Subcutaneous abdominal adipose tissue (tissue), 5 donors: ENCODE measurements at regions not wholly inside any gene's neighbourhood (a gene's known extent, or its start where the extent isn't known, plus 50 kb on each side); places are given as distances from the start of the nearest gene placed in this dataset.

Experiments used
- H3K27ac ChIP-seq: one replicate; pipeline ENCODE4 v1.7.0; 2013; ENCODE audit warnings: low read depth, mild to moderate bottlenecking, inconsistent platforms, low read length, moderate library complexity
- H3K27me3 ChIP-seq, 5 donors: one replicate each; pipeline ENCODE4 v1.7.0; 2013; ENCODE audit warnings: low read length in 5 of 5, inconsistent platforms in 1 of 5; ENCODE audit not compliant: control insufficient read depth in 5 of 5, insufficient read depth in 4 of 5
- H3K36me3 ChIP-seq, 5 donors: one replicate each; pipeline ENCODE4 v1.7.0; 2013; ENCODE audit warnings: low read length in 5 of 5; ENCODE audit not compliant: control insufficient read depth in 5 of 5, insufficient read depth in 5 of 5
- H3K4me1 ChIP-seq, 5 donors: one replicate each; pipeline ENCODE4 v1.7.0; 2013; ENCODE audit warnings: low read length in 5 of 5, mild to moderate bottlenecking in 3 of 5, moderate library complexity in 1 of 5; ENCODE audit not compliant: control insufficient read depth in 5 of 5, insufficient read depth in 5 of 5
- H3K4me3 ChIP-seq, 5 donors: one replicate each; pipeline ENCODE4 v1.7.0; 2013; ENCODE audit warnings: low read length in 5 of 5, low read depth in 1 of 5
- H3K9ac ChIP-seq, 5 donors: one replicate each; pipeline ENCODE4 v1.7.0; 2013; ENCODE audit warnings: low read length in 5 of 5, mild to moderate bottlenecking in 4 of 5, moderate library complexity in 3 of 5
- H3K9me3 ChIP-seq, 5 donors: one replicate each; pipeline ENCODE4 v1.7.0; 2013; ENCODE audit warnings: low read length in 5 of 5; ENCODE audit not compliant: control insufficient read depth in 5 of 5
- donor health status: healthy.
- donor health status: healthy.
- donor health status: healthy.
- donor health status: healthy.
- donor health status: healthy.

DNA sequence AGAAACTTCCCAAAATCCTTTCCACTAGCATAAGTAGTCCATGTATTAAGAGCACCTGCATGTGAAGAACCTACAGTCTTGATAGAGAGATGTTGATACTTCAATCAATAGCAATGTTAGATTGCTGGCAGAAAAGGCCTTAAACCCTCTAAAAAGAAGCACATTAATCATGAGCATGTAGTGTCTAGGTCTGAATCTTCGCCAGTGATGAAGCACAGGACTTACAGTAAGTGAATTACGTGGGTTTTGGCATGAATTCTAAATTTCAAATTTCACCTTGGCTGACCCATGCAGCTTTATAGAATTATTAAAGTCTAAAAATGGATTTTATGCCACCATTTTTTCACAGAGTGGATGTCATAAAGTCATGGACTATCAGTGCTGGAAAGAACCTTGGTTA is 791.6 kb upstream of the NOVA1 start:
- no peaks in the 10 kb centered on the region for H3K27me3 ChIP-seq
- no peaks in the 10 kb centered on the region for H3K4me1 ChIP-seq
- H3K27ac ChIP-seq, result no peak overlapping the region
- peaks cover 0 to 2% (median 0%) of the 10 kb centered on the region in 5 donors for H3K9me3 ChIP-seq
- H3K36me3 ChIP-seq, result no peaks in the 10 kb centered on the region
- H3K4me3 ChIP-seq, result no peak overlapping the region
- no peak overlapping the region for H3K9ac ChIP-seq

DNA sequence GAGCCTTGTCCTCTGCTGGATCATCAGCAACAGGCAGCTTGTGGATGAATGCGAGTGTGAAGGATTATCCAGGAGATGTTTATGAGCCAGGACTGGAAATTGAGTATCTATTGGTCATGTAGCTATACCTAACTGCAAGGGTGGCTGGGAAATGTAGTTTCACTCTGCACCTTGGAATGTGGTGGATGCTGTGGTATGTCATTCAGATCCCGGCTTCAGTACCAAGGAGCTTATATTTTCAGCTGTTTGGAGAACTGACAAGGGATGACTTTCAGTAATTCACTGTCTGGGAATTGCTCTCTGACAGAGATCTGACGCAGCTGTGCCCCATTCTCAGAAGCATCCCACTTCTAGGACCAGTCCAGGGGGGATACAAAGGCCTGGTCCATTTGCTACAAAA is 792.3 kb upstream of the NOVA1 start:
- no peaks in the 10 kb centered on the region for H3K4me1 ChIP-seq
- H3K27me3 ChIP-seq, result no peaks in the 10 kb centered on the region
- H3K27ac ChIP-seq, result no peak overlapping the region
- no peaks in the 10 kb centered on the region for H3K36me3 ChIP-seq
- no peak overlapping the region for H3K4me3 ChIP-seq
- no peak overlapping the region for H3K9ac ChIP-seq
- H3K9me3 ChIP-seq, result peaks cover 0 to 2% (median 0%) of the 10 kb centered on the region in 5 donors

- no peaks in the 10 kb centered on the region for H3K4me1 ChIP-seq
- no peaks in the 10 kb centered on the region for H3K36me3 ChIP-seq
- peaks cover 0 to 2% (median 0%) of the 10 kb centered on the region in 5 donors for H3K9me3 ChIP-seq
- H3K27ac ChIP-seq, result no peak overlapping the region
- H3K27me3 ChIP-seq, result no peaks in the 10 kb centered on the region
- H3K4me3 ChIP-seq, result no peak overlapping the region
- H3K9ac ChIP-seq, result no peak overlapping the region
Measured at GRCh38 chr14:27391331-27391730, 793.5 kb upstream of the NOVA1 start.

GRCh38 chr14:27392153-27392552 is 794.3 kb upstream of the NOVA1 start:
- H3K27me3 ChIP-seq, result no peaks in the 10 kb centered on the region
- H3K9ac ChIP-seq, result no peak overlapping the region
- H3K9me3 ChIP-seq, result peaks cover 0 to 2% (median 0%) of the 10 kb centered on the region in 5 donors
- H3K4me3 ChIP-seq, result no peak overlapping the region
- H3K36me3 ChIP-seq, result no peaks in the 10 kb centered on the region
- H3K4me1 ChIP-seq, result no peaks in the 10 kb centered on the region
- no peak overlapping the region for H3K27ac ChIP-seq

- Histone ChIP-seq H3K9me3 (no peaks in the 10 kb centered on the region), H3K36me3 (no peaks in the 10 kb centered on the region), H3K27ac (no peak overlapping the region), H3K4me3 (no peak overlapping the region), H3K9ac (no peak overlapping the region), H3K4me1 (no peaks in the 10 kb centered on the region), H3K27me3 (no peaks in the 10 kb centered on the region)
Measured at GRCh38 chr14:27409944-27410343, 812.1 kb upstream of the NOVA1 start.

GRCh38 chr14:27410981-27411380 is 813.1 kb upstream of the NOVA1 start:
- H3K4me3 ChIP-seq, result no peak overlapping the region
- no peaks in the 10 kb centered on the region for H3K27me3 ChIP-seq
- no peaks in the 10 kb centered on the region for H3K4me1 ChIP-seq
- no peaks in the 10 kb centered on the region for H3K36me3 ChIP-seq
- no peak overlapping the region for H3K9ac ChIP-seq
- no peaks in the 10 kb centered on the region for H3K9me3 ChIP-seq
- no peak overlapping the region for H3K27ac ChIP-seq

- no peaks in the 10 kb centered on the region for H3K4me1 ChIP-seq
- no peak overlapping the region for H3K9ac ChIP-seq
- no peaks in the 10 kb centered on the region for H3K27me3 ChIP-seq
- H3K4me3 ChIP-seq, result no peak overlapping the region
- H3K27ac ChIP-seq, result no peak overlapping the region
- no peaks in the 10 kb centered on the region for H3K9me3 ChIP-seq
- no peaks in the 10 kb centered on the region for H3K36me3 ChIP-seq
Measured at GRCh38 chr14:27427796-27428195, 830.0 kb upstream of the NOVA1 start.

- Histone ChIP-seq H3K9me3 (no peaks in the 10 kb centered on the region), H3K4me1 (no peaks in the 10 kb centered on the region), H3K4me3 (no peak overlapping the region), H3K27ac (no peak overlapping the region), H3K27me3 (no peaks in the 10 kb centered on the region), H3K9ac (no peak overlapping the region), H3K36me3 (no peaks in the 10 kb centered on the region)
Measured at GRCh38 chr14:27435923-27436670, 838.3 kb upstream of the NOVA1 start.

GRCh38 chr14:27484633-27485032 is 886.8 kb upstream of the NOVA1 start:
- H3K4me1 ChIP-seq, result no peaks in the 10 kb centered on the region
- no peaks in the 10 kb centered on the region for H3K36me3 ChIP-seq
- H3K4me3 ChIP-seq, result no peak overlapping the region
- H3K9me3 ChIP-seq, result no peaks in the 10 kb centered on the region
- no peak overlapping the region for H3K9ac ChIP-seq
- no peaks in the 10 kb centered on the region for H3K27me3 ChIP-seq
- no peak overlapping the region for H3K27ac ChIP-seq

DNA sequence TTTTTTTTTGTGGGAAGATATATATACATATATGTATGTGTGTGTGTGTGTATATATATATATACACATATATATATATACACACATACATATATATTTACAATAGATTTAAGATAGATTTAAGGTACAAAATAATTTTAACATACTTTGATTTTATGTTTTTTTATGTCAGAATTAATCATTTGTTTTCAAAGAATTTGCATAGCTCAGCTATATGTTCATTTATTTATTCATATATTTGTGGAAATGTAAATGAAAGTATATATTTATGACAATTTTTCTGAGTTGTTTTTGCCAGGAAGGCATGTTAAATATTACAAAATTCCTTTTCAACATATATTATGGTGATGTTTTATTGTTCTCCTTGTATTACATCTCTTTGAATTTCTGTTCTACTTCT is 887.4 kb upstream of the NOVA1 start:
- no peak overlapping the region for H3K9ac ChIP-seq
- no peaks in the 10 kb centered on the region for H3K27me3 ChIP-seq
- no peaks in the 10 kb centered on the region for H3K4me1 ChIP-seq
- H3K9me3 ChIP-seq, result no peaks in the 10 kb centered on the region
- no peak overlapping the region for H3K27ac ChIP-seq
- no peak overlapping the region for H3K4me3 ChIP-seq
- H3K36me3 ChIP-seq, result no peaks in the 10 kb centered on the region
